GM12878 (cell line): ENCODE measurements at regions not wholly inside any gene's neighbourhood (a gene's known extent, or its start where the extent isn't known, plus 50 kb on each side); places are given as distances from the start of the nearest gene placed in this dataset.

Source experiments
- ATAC-seq: fragments of 200-7000 bp; cut with Tn5 transposase; 3 replicates; pipeline ENCODE4 v1.9.1; 2020; ENCODE audit warnings: mild to moderate bottlenecking, moderate library complexity
- BruUV-seq: library from RNA; stranded (reverse); fragments of 400-500 nt; replicated peaks from 2 replicates; lab custom pipeline; 2021; lab: Mats Ljungman, UMichigan
- CTCF ChIA-PET: fragments of 300-600 bp; sonication (Branson Sonifier 250); formaldehyde crosslinking; extraction: SDS; loops from one replicate; lab custom pipeline; 2021; ENCODE audit warnings: inconsistent platforms; lab: Yijun Ruan, JAX
- POLR2A ChIA-PET: fragments of 350-600 bp; formaldehyde crosslinking; extraction: SDS; loops from one replicate; lab custom pipeline; 2021; ENCODE audit warnings: inconsistent platforms; lab: Charles Lee
- RAD21 ChIA-PET: fragments of 300-600 bp; sonication (Branson Sonifier 250); formaldehyde crosslinking; loops from one replicate; lab custom pipeline; 2023; ENCODE audit warnings: antibody characterized with exemption; ENCODE audit not compliant: unreplicated experiment; lab: Charles Lee
- SMC1A ChIA-PET: fragments of 300-600 bp; sonication (Branson Sonifier 250); formaldehyde crosslinking; loops from one replicate; lab custom pipeline; 2023; ENCODE audit not compliant: unreplicated experiment, uncharacterized antibody; lab: Charles Lee
- DNase-seq: peaks from one replicate; pipeline ENCODE4 v3.0.0-alpha.2; 2011; ENCODE audit warnings: low read depth, low spot score
- FAIRE-seq: peaks from 3 replicates; lab custom pipeline; 2011; peaks lifted over from hg19 to GRCh38; lab: Jason Lieb, UNC
- H2AFZ ChIP-seq: 2 replicates; pipeline ENCODE4 v1.6.0; 2011; ENCODE audit warnings: low read depth, low read length, control low read depth; ENCODE audit not compliant: control insufficient read depth
- H3K27ac ChIP-seq: 2 replicates; pipeline ENCODE4 v1.5.1; 2011; ENCODE audit warnings: control low read depth; ENCODE audit not compliant: control insufficient read depth, insufficient read depth
- H3K27me3 ChIP-seq, 2 experiments: replicated peaks in 1 of 2; 2 replicates each; pipeline versions ENCODE4 v1.6.0 to v1.6.1; 2011; ENCODE audit warnings: low read length in 1 of 2; ENCODE audit not compliant: control insufficient read depth in 2 of 2, insufficient read depth in 2 of 2
- H3K36me3 ChIP-seq, 2 experiments: 2 replicates each; pipeline ENCODE4 v1.5.1; 2011; ENCODE audit warnings: low read length in 1 of 2; ENCODE audit not compliant: control insufficient read depth in 2 of 2, insufficient read depth in 2 of 2
- H3K4me1 ChIP-seq: 2 replicates; pipeline ENCODE4 v1.6.1; 2011; ENCODE audit warnings: mild to moderate bottlenecking, low read length, moderate library complexity, mixed read lengths; ENCODE audit not compliant: control insufficient read depth, insufficient read depth
- H3K4me2 ChIP-seq: 2 replicates; pipeline ENCODE4 v1.6.0; 2011; ENCODE audit warnings: control low read depth; ENCODE audit not compliant: control insufficient read depth, insufficient read depth
- H3K4me3 ChIP-seq: fragments of 200-600 bp; sonication (generic); 2 replicates; pipeline ENCODE4 v1.5.1; 2016
- H3K79me2 ChIP-seq: 2 replicates; pipeline ENCODE4 v1.6.0; 2011; ENCODE audit warnings: low read length; ENCODE audit not compliant: control insufficient read depth, insufficient read depth
- H3K9ac ChIP-seq: 2 replicates; pipeline ENCODE4 v1.8.0; 2011; ENCODE audit warnings: low read length, control low read depth, mixed read lengths; ENCODE audit not compliant: control insufficient read depth, insufficient read depth
- H3K9me3 ChIP-seq: replicated peaks from 3 replicates; pipeline ENCODE4 v1.5.1; 2011; ENCODE audit warnings: mild to moderate bottlenecking, low read length; ENCODE audit not compliant: control insufficient read depth, insufficient read depth
- H4K20me1 ChIP-seq: 2 replicates; pipeline ENCODE4 v1.6.0; 2011; ENCODE audit not compliant: control insufficient read depth, insufficient read depth
- NR2F1 ChIP-seq: fragments of 450-650 bp; conservative IDR thresholded peaks from 2 replicates; pipeline ENCODE4 v1.6.1; 2017; ENCODE audit warnings: mild to moderate bottlenecking
- PBX3 ChIP-seq: IDR thresholded peaks from 2 replicates; pipeline ENCODE4 v1.6.1; 2011; ENCODE audit warnings: mild to moderate bottlenecking, low read depth, low read length, moderate library complexity; ENCODE audit not compliant: insufficient replicate concordance
- YY1 ChIP-seq: IDR thresholded peaks from 2 replicates; pipeline ENCODE4 v1.6.1; 2011; ENCODE audit warnings: low read depth, mild to moderate bottlenecking, low read length
- ZBED1 ChIP-seq: IDR thresholded peaks from 2 replicates; pipeline ENCODE4 v1.6.1; 2016; ENCODE audit warnings: borderline replicate concordance
- WGBS: methylation state at CpG from one replicate; pipeline ENCODE4 v1.1.6; 2016; ENCODE audit warnings: low lambda C conversion rate; ENCODE audit not compliant: insufficient replicate concordance, insufficient coverage; ENCODE audit errors: missing lambda C conversion rate; 5-methylcytosine and 5-hydroxymethylcytosine counted together
- in situ Hi-C: fragments of 300-500 bp; cut with MboI; formaldehyde crosslinking; loops from 9 replicates; pipeline ENCODE4 v1.14.3; 2018; ENCODE audit warnings: mixed read lengths
- intact Hi-C: fragments of 100-400 bp; cut with micrococcal nuclease; formaldehyde crosslinking; loops from one replicate; pipeline ENCODE4 v1.14.2; 2022; ENCODE audit not compliant: unreplicated experiment
- TF ChIP-seq, protein P1 (sequence below): fragments of 450-650 bp; IDR thresholded peaks from 2 replicates; pipeline ENCODE4 v1.6.1; 2014; ENCODE audit warnings: mild to moderate bottlenecking

DNA sequence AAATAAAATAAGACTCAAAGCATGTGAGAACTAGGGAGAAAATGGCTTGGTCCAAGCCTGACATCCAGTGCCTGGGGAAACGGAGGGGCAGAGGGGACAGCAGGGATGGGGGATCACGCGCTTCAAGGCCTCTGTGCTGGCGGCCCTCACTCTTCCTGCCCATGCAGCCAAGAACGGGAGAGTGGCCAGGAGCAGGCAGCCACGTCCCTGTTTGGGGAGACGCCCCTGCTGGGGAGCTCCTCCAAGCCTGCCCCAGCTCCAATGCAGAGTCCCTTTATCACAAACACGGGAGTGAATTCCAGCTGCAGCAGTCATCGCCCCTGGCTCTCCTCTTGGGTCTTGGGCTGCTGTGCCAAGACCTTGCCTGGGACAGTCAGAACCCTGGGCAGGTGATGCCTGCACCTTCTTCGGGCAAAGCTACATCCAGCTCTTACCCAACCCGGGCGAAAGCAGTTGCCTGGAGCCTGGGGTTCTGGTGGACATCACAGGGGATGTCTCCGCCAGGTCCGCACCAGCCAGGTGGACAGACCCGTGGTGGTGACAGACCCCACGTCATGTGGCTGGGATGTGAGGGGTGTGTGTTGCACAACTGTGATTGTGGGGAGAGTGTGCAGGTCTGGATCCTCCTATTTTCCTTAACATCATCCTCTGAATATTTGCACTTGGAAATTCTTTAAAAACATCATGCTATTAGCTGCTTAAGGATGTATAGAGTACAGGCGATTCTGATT, 1391.3 kb downstream of the BRD1 start:
- Histone ChIP-seq H3K9me3 (no peaks in the 10 kb centered on the region; the same call in 2 of the 3 replicates), H3K4me3 (no peak overlapping the region), H3K27me3 (no peaks in the 10 kb centered on the region), H3K9ac (no peak overlapping the region), H3K36me3 (no peaks in the 10 kb centered on the region), H3K4me1 (no peaks in the 10 kb centered on the region), H4K20me1 (no peaks in the 10 kb centered on the region), H3K27ac (no peak overlapping the region), H3K79me2 (no peaks in the 10 kb centered on the region), H2AFZ (no peak overlapping the region), H3K4me2 (no peak overlapping the region)
- in situ Hi-C loops (no loop called here), intact Hi-C loops (no loop called here)
- ChIA-PET POLR2A (no interaction called here), SMC1A (no interaction called here), RAD21 (no interaction called here), CTCF (no interaction called here)
- ATAC-seq (no peak), FAIRE-seq (no peak), DNase-seq (no peak)
- BruUV-seq, result no TSS peak
- 42% methylated on average over 14 of the region's 17 CpGs for WGBS
- TF ChIP-seq PBX3 (no peak), YY1 (no peak), ZBED1 (no peak), NR2F1 (no peak)
- TF ChIP-seq, protein P1, sequence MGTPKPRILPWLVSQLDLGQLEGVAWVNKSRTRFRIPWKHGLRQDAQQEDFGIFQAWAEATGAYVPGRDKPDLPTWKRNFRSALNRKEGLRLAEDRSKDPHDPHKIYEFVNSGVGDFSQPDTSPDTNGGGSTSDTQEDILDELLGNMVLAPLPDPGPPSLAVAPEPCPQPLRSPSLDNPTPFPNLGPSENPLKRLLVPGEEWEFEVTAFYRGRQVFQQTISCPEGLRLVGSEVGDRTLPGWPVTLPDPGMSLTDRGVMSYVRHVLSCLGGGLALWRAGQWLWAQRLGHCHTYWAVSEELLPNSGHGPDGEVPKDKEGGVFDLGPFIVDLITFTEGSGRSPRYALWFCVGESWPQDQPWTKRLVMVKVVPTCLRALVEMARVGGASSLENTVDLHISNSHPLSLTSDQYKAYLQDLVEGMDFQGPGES, result no peak
